ENCODE measurements at regions not wholly inside any gene's neighbourhood (a gene's known extent, or its start where the extent isn't known, plus 50 kb on each side); places are given as distances from the start of the nearest gene placed in this dataset.
"Not testable (repeated sequence)": the region's sequence is repeated elsewhere in the genome, so short reads cannot be mapped to it uniquely, and the experiment has no call there.

GRCh38 chr3:28156599-28156998 lies 84.8 kb upstream of the CMC1 start:
- DNase-seq: not testable (repeated sequence)

GRCh38 chr3:28171962-28172361 lies 69.5 kb upstream of the CMC1 start:
- DNase-seq: no peak

- no peak for DNase-seq
These were observed 68.7 kb upstream of the CMC1 start for GRCh38 chr3:28172748-28173147.

- DNase-seq: no peak
These were observed 67.6 kb upstream of the CMC1 start for GRCh38 chr3:28173836-28174235.

- DNase-seq: no peak
These were observed 54.7 kb upstream of the CMC1 start for GRCh38 chr3:28186748-28187147.

- DNase-seq: no peak
These were observed 52.7 kb upstream of the CMC1 start for GRCh38 chr3:28188686-28189085.

- DNase-seq: no peak
These were observed 50.1 kb upstream of the CMC1 start for GRCh38 chr3:28191363-28191762.
